ENCODE measurements at regions not wholly inside any gene's neighbourhood (a gene's known extent, or its start where the extent isn't known, plus 50 kb on each side); places are given as distances from the start of the nearest gene placed in this dataset.

GRCh38 chr13:87355451-87355850 is 315.7 kb upstream of the SLITRK5 start:
- no peaks in the 10 kb centered on the region for H3K4me1 ChIP-seq
- H3K4me2 ChIP-seq, result no peak overlapping the region
- WGBS (ENCODE audit: missing lambda C conversion rate), result 40% methylated on average over 5 of the region's 6 CpGs
- ChIA-PET CTCF (no interaction called here), POLR2A (no interaction called here)
- no peak for ATAC-seq
- no peaks in the 10 kb centered on the region for H3K9me3 ChIP-seq
- no peak for DNase-seq (ENCODE audit: low read depth in 1 of 2, low spot score in 1 of 2)
- no peak for TF ChIP-seq USF2 (IDR thresholded peaks at IDR 0.05)
- TF ChIP-seq CBX8 (IDR thresholded peaks at IDR 0.05), result no peak
- no peak for TF ChIP-seq POLR2A (IDR thresholded peaks at IDR 0.05; ENCODE audit: low read length)
- TF ChIP-seq NFE2L2 (conservative IDR thresholded peaks at IDR 0.05; ENCODE audit: low read length), result no peak
- TF ChIP-seq JUNB (IDR thresholded peaks at IDR 0.05), result no peak
- no peak for TF ChIP-seq HOXB13 (CRISPR knock-in tag; IDR thresholded peaks at IDR 0.05; ENCODE audit: low read depth)
- TF ChIP-seq, protein P1, sequence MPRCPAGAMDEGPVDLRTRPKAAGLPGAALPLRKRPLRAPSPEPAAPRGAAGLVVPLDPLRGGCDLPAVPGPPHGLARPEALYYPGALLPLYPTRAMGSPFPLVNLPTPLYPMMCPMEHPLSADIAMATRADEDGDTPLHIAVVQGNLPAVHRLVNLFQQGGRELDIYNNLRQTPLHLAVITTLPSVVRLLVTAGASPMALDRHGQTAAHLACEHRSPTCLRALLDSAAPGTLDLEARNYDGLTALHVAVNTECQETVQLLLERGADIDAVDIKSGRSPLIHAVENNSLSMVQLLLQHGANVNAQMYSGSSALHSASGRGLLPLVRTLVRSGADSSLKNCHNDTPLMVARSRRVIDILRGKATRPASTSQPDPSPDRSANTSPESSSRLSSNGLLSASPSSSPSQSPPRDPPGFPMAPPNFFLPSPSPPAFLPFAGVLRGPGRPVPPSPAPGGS (IDR thresholded peaks at IDR 0.05), result no peak
- no peak for TF ChIP-seq CHD2 (IDR thresholded peaks at IDR 0.05; ENCODE audit: low read length, partially characterized antibody)
- TF ChIP-seq, protein P2, sequence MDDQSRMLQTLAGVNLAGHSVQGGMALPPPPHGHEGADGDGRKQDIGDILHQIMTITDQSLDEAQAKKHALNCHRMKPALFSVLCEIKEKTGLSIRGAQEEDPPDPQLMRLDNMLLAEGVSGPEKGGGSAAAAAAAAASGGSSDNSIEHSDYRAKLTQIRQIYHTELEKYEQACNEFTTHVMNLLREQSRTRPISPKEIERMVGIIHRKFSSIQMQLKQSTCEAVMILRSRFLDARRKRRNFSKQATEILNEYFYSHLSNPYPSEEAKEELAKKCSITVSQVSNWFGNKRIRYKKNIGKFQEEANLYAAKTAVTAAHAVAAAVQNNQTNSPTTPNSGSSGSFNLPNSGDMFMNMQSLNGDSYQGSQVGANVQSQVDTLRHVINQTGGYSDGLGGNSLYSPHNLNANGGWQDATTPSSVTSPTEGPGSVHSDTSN (IDR thresholded peaks at IDR 0.05), result no peak
- TF ChIP-seq RFX5 (IDR thresholded peaks at IDR 0.05), result no peak
- TF ChIP-seq MYC (IDR thresholded peaks at IDR 0.05; ENCODE audit: borderline replicate concordance, low read length), result no peak
- TF ChIP-seq TP53 (CRISPR knock-in tag; IDR thresholded peaks at IDR 0.05), result no peak
- no peak for TF ChIP-seq POLR2AphosphoS2 (conservative IDR thresholded peaks at IDR 0.05; ENCODE audit: low read length)
- TF ChIP-seq HEYL (CRISPR knock-in tag; IDR thresholded peaks at IDR 0.05), result no peak
- no peak for TF ChIP-seq RCOR1 (IDR thresholded peaks at IDR 0.05; ENCODE audit: low read depth, low read length)
- no peak for TF ChIP-seq REST (IDR thresholded peaks at IDR 0.05)
- TF ChIP-seq KDM1A (IDR thresholded peaks at IDR 0.05; ENCODE audit: low read depth), result no peak
- no peak for TF ChIP-seq CHD4 (IDR thresholded peaks at IDR 0.05; ENCODE audit: borderline replicate concordance)
- no peak for FAIRE-seq
- H3K4me3 ChIP-seq, result no peak overlapping the region
- no peak overlapping the region for H3K27ac ChIP-seq

DNA sequence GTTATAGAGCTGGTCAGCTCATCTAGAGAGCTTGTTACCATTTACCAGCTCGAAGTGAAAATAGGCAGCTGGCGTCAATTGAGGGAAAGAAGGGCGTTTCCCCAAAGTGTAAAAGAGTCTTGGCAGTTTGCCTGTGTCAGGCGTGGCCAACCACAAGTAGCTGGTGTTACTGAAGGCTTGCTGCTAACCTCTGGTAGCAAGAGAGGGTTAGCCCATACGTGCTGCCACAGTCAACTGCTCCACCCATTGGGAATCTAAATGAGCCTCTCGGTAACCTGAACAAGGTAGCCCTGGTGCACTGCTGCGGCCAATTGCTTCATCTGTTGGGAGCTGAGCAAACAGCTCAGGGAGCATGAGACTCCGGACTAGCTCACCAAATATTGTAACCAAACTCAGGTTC is 314.9 kb upstream of the SLITRK5 start:
- ChIA-PET CTCF (no interaction called here), POLR2A (no interaction called here)
- FAIRE-seq, result no peak
- DNase-seq (ENCODE audit: low read depth in 1 of 2, low spot score in 1 of 2), result no peak
- no peaks in the 10 kb centered on the region for H3K4me1 ChIP-seq
- ATAC-seq, result no peak
- no peak overlapping the region for H3K4me3 ChIP-seq
- no peak for TF ChIP-seq HDAC2 (IDR thresholded peaks at IDR 0.05)
- TF ChIP-seq REST (IDR thresholded peaks at IDR 0.05), result no peak
- TF ChIP-seq CHD4 (IDR thresholded peaks at IDR 0.05; ENCODE audit: borderline replicate concordance), result no peak
- H3K27ac ChIP-seq, result no peak overlapping the region
- H3K4me2 ChIP-seq, result no peak overlapping the region
- WGBS (ENCODE audit: missing lambda C conversion rate), result 39% methylated on average over 5 of the region's 8 CpGs
- no peaks in the 10 kb centered on the region for H3K9me3 ChIP-seq
